ENCODE measurements at regions not wholly inside any gene's neighbourhood (a gene's known extent, or its start where the extent isn't known, plus 50 kb on each side); places are given as distances from the start of the nearest gene placed in this dataset.

- H3K9me3 Mint-ChIP-seq, result peaks cover 0 to 2% (median 0%) of the 10 kb centered on the region in 11 donors
- DNase-seq, result no peak
- peaks cover 0 to 7% (median 0%) of the 10 kb centered on the region in 5 donors for H3K36me3 Mint-ChIP-seq
- Histone ChIP-seq H3K36me3 (ENCODE audit: control insufficient read depth in 2 of 3, insufficient read depth in 3 of 3, low read length in 3 of 3) (no peaks in the 10 kb centered on the region), H3K4me1 (ENCODE audit: control insufficient read depth in 2 of 2, insufficient read depth in 2 of 2, low read length in 2 of 2) (no peaks in the 10 kb centered on the region), H3K27ac (ENCODE audit: low read depth, low read length) (no peak overlapping the region), H3K9me3 (ENCODE audit: control insufficient read depth in 2 of 3, low read length in 3 of 3) (no peaks in the 10 kb centered on the region), H3K27me3 (ENCODE audit: control insufficient read depth in 2 of 2, insufficient read depth in 2 of 2, low read length in 2 of 2) (no peaks in the 10 kb centered on the region), H3K4me3 (ENCODE audit: low read length) (no peak overlapping the region)
- no peaks in the 10 kb centered on the region for H3K27me3 Mint-ChIP-seq
- ChIA-PET CTCF (no interaction called here), POLR2A (no interaction called here)
- intact Hi-C loops (cut with micrococcal nuclease), result no loop called here
- H3K4me3 Mint-ChIP-seq, result no peak overlapping the region
- no peaks in the 10 kb centered on the region for H3K4me1 Mint-ChIP-seq
- ATAC-seq, result no peak
- H3K27ac Mint-ChIP-seq, result no peak overlapping the region
These were observed 76.9 kb downstream of the LEPR start for GRCh38 chr1:65497256-65497830.

- Mint-ChIP-seq H3K4me1 (peaks cover 0 to 2% (median 0%) of the 10 kb centered on the region in 7 donors), H3K9me3 (peaks cover 0 to 2% (median 0%) of the 10 kb centered on the region in 11 donors), H3K27ac (no peak overlapping the region), H3K36me3 (peaks cover 0 to 6% (median 0%) of the 10 kb centered on the region in 5 donors), H3K27me3 (peaks cover 0 to 5% (median 0%) of the 10 kb centered on the region in 5 donors), H3K4me3 (no peak overlapping the region)
- DNase-seq, result no peak
- Histone ChIP-seq H3K4me3 (ENCODE audit: low read length) (no peak overlapping the region), H3K36me3 (ENCODE audit: control insufficient read depth in 2 of 3, insufficient read depth in 3 of 3, low read length in 3 of 3) (no peaks in the 10 kb centered on the region), H3K27me3 (ENCODE audit: control insufficient read depth in 2 of 2, insufficient read depth in 2 of 2, low read length in 2 of 2) (no peaks in the 10 kb centered on the region), H3K9me3 (ENCODE audit: control insufficient read depth in 2 of 3, low read length in 3 of 3) (no peaks in the 10 kb centered on the region), H3K27ac (ENCODE audit: low read depth, low read length) (no peak overlapping the region), H3K4me1 (ENCODE audit: control insufficient read depth in 2 of 2, insufficient read depth in 2 of 2, low read length in 2 of 2) (no peaks in the 10 kb centered on the region)
- ChIA-PET CTCF (no interaction called here), POLR2A (no interaction called here)
- no peak for ATAC-seq
- intact Hi-C loops (cut with micrococcal nuclease), result no loop called here
These were observed 83.0 kb downstream of the LEPR start for GRCh38 chr1:65503427-65503826.

- H3K9me3 Mint-ChIP-seq, result peaks cover 0 to 2% (median 0%) of the 10 kb centered on the region in 11 donors
- CTCF ChIA-PET, result no interaction called here
These were observed 83.8 kb downstream of the LEPR start for GRCh38 chr1:65504263-65504662.

GRCh38 chr1:65505547-65506300, 85.3 kb downstream of the LEPR start:
- Histone ChIP-seq H3K27ac (ENCODE audit: low read depth, low read length) (no peak overlapping the region), H3K36me3 (ENCODE audit: control insufficient read depth in 2 of 3, insufficient read depth in 3 of 3, low read length in 3 of 3) (no peaks in the 10 kb centered on the region), H3K4me1 (ENCODE audit: control insufficient read depth in 2 of 2, insufficient read depth in 2 of 2, low read length in 2 of 2) (no peaks in the 10 kb centered on the region), H3K4me3 (ENCODE audit: low read length) (no peak overlapping the region), H3K27me3 (ENCODE audit: control insufficient read depth in 2 of 2, insufficient read depth in 2 of 2, low read length in 2 of 2) (no peaks in the 10 kb centered on the region), H3K9me3 (ENCODE audit: control insufficient read depth in 2 of 3, low read length in 3 of 3) (no peaks in the 10 kb centered on the region)
- CTCF ChIA-PET, result no interaction called here
- Mint-ChIP-seq H3K4me1 (peaks cover 0 to 2% (median 0%) of the 10 kb centered on the region in 7 donors), H3K9me3 (no peaks in the 10 kb centered on the region), H3K36me3 (no peaks in the 10 kb centered on the region), H3K4me3 (no peak overlapping the region), H3K27ac (no peak overlapping the region), H3K27me3 (peaks cover 0 to 7% (median 0%) of the 10 kb centered on the region in 5 donors)
- intact Hi-C loops (cut with micrococcal nuclease), result no loop called here
- DNase-seq, result no peak
- no peak for ATAC-seq
- POLR2A ChIA-PET, result no interaction called here

More at GRCh38 chr1:65504263-65504662, 83.8 kb downstream of the LEPR start:
- Mint-ChIP-seq H3K27ac (no peak overlapping the region), H3K4me3 (no peak overlapping the region), H3K36me3 (peaks cover 0 to 6% (median 0%) of the 10 kb centered on the region in 5 donors), H3K27me3 (peaks cover 0 to 7% (median 0%) of the 10 kb centered on the region in 5 donors), H3K4me1 (peaks cover 0 to 2% (median 0%) of the 10 kb centered on the region in 7 donors)
- ATAC-seq, result no peak
- no peaks in the 10 kb centered on the region for H3K4me1 ChIP-seq (ENCODE audit: control insufficient read depth in 2 of 2, insufficient read depth in 2 of 2, low read length in 2 of 2)
- POLR2A ChIA-PET, result no interaction called here
- intact Hi-C loops (cut with micrococcal nuclease), result no loop called here
- H3K9me3 ChIP-seq (ENCODE audit: control insufficient read depth in 2 of 3, low read length in 3 of 3), result no peaks in the 10 kb centered on the region
- H3K4me3 ChIP-seq (ENCODE audit: low read length), result no peak overlapping the region
- H3K27ac ChIP-seq (ENCODE audit: low read depth, low read length), result no peak overlapping the region
- DNase-seq, result no peak
- H3K27me3 ChIP-seq (ENCODE audit: control insufficient read depth in 2 of 2, insufficient read depth in 2 of 2, low read length in 2 of 2), result no peaks in the 10 kb centered on the region
- no peaks in the 10 kb centered on the region for H3K36me3 ChIP-seq (ENCODE audit: control insufficient read depth in 2 of 3, insufficient read depth in 3 of 3, low read length in 3 of 3)

GRCh38 chr1:65508051-65508450, 87.6 kb downstream of the LEPR start:
- Mint-ChIP-seq H3K9me3 (no peaks in the 10 kb centered on the region), H3K27me3 (peaks cover 0 to 9% (median 0%) of the 10 kb centered on the region in 5 donors), H3K4me1 (no peaks in the 10 kb centered on the region), H3K36me3 (peaks cover 0 to 5% (median 0%) of the 10 kb centered on the region in 5 donors), H3K4me3 (no peak overlapping the region), H3K27ac (no peak overlapping the region)
- H3K4me1 ChIP-seq (ENCODE audit: control insufficient read depth in 2 of 2, insufficient read depth in 2 of 2, low read length in 2 of 2), result no peaks in the 10 kb centered on the region
- H3K9me3 ChIP-seq (ENCODE audit: control insufficient read depth in 2 of 3, low read length in 3 of 3), result no peaks in the 10 kb centered on the region
- ChIA-PET CTCF (no interaction called here), POLR2A (no interaction called here)
- no peak for DNase-seq
- no peak for ATAC-seq
- no peaks in the 10 kb centered on the region for H3K36me3 ChIP-seq (ENCODE audit: control insufficient read depth in 2 of 3, insufficient read depth in 3 of 3, low read length in 3 of 3)
- intact Hi-C loops (cut with micrococcal nuclease), result no loop called here
- no peak overlapping the region for H3K27ac ChIP-seq (ENCODE audit: low read depth, low read length)
- no peak overlapping the region for H3K4me3 ChIP-seq (ENCODE audit: low read length)
- H3K27me3 ChIP-seq (ENCODE audit: control insufficient read depth in 2 of 2, insufficient read depth in 2 of 2, low read length in 2 of 2), result no peaks in the 10 kb centered on the region

DNA sequence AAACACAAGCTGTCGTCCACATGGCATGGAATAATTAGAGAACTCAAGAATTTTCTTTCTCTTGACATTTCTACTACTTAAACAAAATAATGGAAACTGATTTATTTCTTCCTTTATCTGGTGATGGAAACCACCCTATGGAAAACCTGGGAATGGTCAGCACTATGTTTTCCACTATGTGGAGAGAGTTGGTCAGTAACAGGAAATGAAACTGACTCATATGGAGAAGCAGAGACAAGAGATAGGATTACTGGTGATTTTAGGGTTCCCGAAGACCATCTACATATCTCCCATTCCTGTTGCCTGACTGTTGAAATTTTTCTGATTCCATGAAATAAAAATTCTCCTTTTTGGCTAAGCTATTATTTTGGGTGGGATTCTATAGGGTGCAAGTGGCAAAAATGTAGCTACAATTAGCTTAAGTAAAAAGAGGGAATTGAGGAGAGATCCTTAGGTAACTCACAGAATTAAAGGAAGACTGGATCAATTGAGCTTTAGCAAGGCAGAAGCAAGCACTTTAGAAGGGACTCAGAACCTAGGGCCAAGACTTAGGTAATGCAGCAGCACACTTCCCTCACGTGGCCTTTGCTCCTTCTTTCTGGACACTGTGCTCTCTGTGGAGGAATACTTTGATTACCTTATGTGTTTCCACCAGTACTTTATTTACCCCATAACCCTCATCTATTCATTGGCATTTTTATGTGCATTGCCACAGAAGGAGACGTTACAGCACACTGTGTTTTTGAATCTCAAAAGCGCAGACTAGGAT, 89.6 kb downstream of the LEPR start:
- CTCF ChIA-PET, result no interaction called here
- H3K4me3 ChIP-seq (ENCODE audit: low read length), result no peak overlapping the region
- intact Hi-C loops (cut with micrococcal nuclease), result no loop called here
- no peaks in the 10 kb centered on the region for H3K4me1 ChIP-seq (ENCODE audit: control insufficient read depth in 2 of 2, insufficient read depth in 2 of 2, low read length in 2 of 2)
- no peak overlapping the region for H3K27ac ChIP-seq (ENCODE audit: low read depth, low read length)
- DNase-seq (no peak), ATAC-seq (no peak)
- H3K9me3 ChIP-seq (ENCODE audit: control insufficient read depth in 2 of 3, low read length in 3 of 3), result no peaks in the 10 kb centered on the region
- Mint-ChIP-seq H3K4me1 (no peaks in the 10 kb centered on the region), H3K27me3 (peaks cover 0 to 9% (median 0%) of the 10 kb centered on the region in 5 donors), H3K4me3 (no peak overlapping the region), H3K36me3 (peaks cover 0 to 5% (median 0%) of the 10 kb centered on the region in 5 donors), H3K9me3 (no peaks in the 10 kb centered on the region), H3K27ac (no peak overlapping the region)
- H3K27me3 ChIP-seq (ENCODE audit: control insufficient read depth in 2 of 2, insufficient read depth in 2 of 2, low read length in 2 of 2), result no peaks in the 10 kb centered on the region
- H3K36me3 ChIP-seq (ENCODE audit: control insufficient read depth in 2 of 3, insufficient read depth in 3 of 3, low read length in 3 of 3), result no peaks in the 10 kb centered on the region
- POLR2A ChIA-PET, result no interaction called here
